GM23338 (cell line): ENCODE measurements at regions not wholly inside any gene's neighbourhood (a gene's known extent, or its start where the extent isn't known, plus 50 kb on each side); places are given as distances from the start of the nearest gene placed in this dataset.

Experiments
- CREB1 ChIP-seq: fragments of 250-450 bp; sonication (Bioruptor Pico); IDR thresholded peaks from 2 replicates; pipeline ENCODE4 v1.5.0; 2020; ENCODE audit warnings: low read depth, mild to moderate bottlenecking, moderate library complexity
- EZH2 ChIP-seq: fragments of 200-600 bp; sonication (generic); IDR thresholded peaks from one replicate; pipeline ENCODE4 v1.8.0; 2017; ENCODE audit warnings: antibody characterized with exemption, mild to moderate bottlenecking, low read depth; ENCODE audit not compliant: unreplicated experiment
- EZH2phosphoT487 ChIP-seq: fragments of 200-600 bp; sonication (generic); IDR thresholded peaks from one replicate; pipeline ENCODE4 v1.8.1; 2018; ENCODE audit warnings: antibody characterized with exemption; ENCODE audit not compliant: unreplicated experiment
- JUNB ChIP-seq: IDR thresholded peaks from one replicate; pipeline ENCODE4 v1.6.1; 2016; ENCODE audit warnings: antibody characterized with exemption; ENCODE audit not compliant: unreplicated experiment
- REST ChIP-seq: IDR thresholded peaks from one replicate; pipeline ENCODE4 v1.6.1; 2018; ENCODE audit warnings: antibody characterized with exemption; ENCODE audit not compliant: unreplicated experiment
- ZNF114 ChIP-seq: fragments of 250-450 bp; sonication (Bioruptor Pico); IDR thresholded peaks from 2 replicates; pipeline ENCODE4 v1.5.0; 2020; ENCODE audit warnings: mild to moderate bottlenecking, moderate library complexity
- TF ChIP-seq, protein P1 (sequence below), 2 experiments: fragments of 200-600 bp in 1 of 2; sonication (generic) in 1 of 2; conservative IDR thresholded peaks; 2 replicates each; pipeline versions ENCODE4 v1.5.1 to v1.6.1; 2016 to 2017; ENCODE audit warnings: antibody characterized with exemption in 2 of 2, low read depth in 2 of 2, mild to moderate bottlenecking in 2 of 2, moderate library complexity in 1 of 2

- TF ChIP-seq, protein P1, sequence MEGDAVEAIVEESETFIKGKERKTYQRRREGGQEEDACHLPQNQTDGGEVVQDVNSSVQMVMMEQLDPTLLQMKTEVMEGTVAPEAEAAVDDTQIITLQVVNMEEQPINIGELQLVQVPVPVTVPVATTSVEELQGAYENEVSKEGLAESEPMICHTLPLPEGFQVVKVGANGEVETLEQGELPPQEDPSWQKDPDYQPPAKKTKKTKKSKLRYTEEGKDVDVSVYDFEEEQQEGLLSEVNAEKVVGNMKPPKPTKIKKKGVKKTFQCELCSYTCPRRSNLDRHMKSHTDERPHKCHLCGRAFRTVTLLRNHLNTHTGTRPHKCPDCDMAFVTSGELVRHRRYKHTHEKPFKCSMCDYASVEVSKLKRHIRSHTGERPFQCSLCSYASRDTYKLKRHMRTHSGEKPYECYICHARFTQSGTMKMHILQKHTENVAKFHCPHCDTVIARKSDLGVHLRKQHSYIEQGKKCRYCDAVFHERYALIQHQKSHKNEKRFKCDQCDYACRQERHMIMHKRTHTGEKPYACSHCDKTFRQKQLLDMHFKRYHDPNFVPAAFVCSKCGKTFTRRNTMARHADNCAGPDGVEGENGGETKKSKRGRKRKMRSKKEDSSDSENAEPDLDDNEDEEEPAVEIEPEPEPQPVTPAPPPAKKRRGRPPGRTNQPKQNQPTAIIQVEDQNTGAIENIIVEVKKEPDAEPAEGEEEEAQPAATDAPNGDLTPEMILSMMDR (conservative IDR thresholded peaks at IDR 0.05; ENCODE audit: low read depth in 2 of 2): no peak
- TF ChIP-seq REST (no peak), EZH2 (no peak), JUNB (no peak), EZH2phosphoT487 (no peak), ZNF114 (CRISPR knock-in tag) (no peak), CREB1 (CRISPR knock-in tag) (no peak)
These were observed 176.4 kb downstream of the ZNF281 start for GRCh38 chr1:200233393-200233792.
